Activated CD4-positive, CD25-positive, alpha-beta regulatory T cell treated with anti-CD3 and anti-CD28 coated beads, Interleukin-2, amount 50 U/mL, for 24 hours (primary cell): ENCODE measurements at regions not wholly inside any gene's neighbourhood (a gene's known extent, or its start where the extent isn't known, plus 50 kb on each side); places are given as distances from the start of the nearest gene placed in this dataset.
"Not testable (repeated sequence)": the region's sequence is repeated elsewhere in the genome, so short reads cannot be mapped to it uniquely, and the experiment has no call there.

Source experiments
- ATAC-seq, 2 donors: fragments of 150-1000 bp; cut with Tn5 transposase; one replicate each; pipeline ENCODE4 v1.10.0; 2021; ENCODE audit warnings: mild to moderate bottlenecking in 1 of 2, moderate library complexity in 1 of 2

- no peak for ATAC-seq
Observed at GRCh38 chr3:127439621-127440020, 150.9 kb downstream of the TPRA1 start.

GRCh38 chr3:127438951-127439350, 151.1 kb upstream of the PRR20G start:
- no peak for ATAC-seq

- no peak for ATAC-seq
Observed at GRCh38 chr3:127438371-127438770, 150.5 kb upstream of the PRR20G start.

- not testable (repeated sequence) for ATAC-seq
Observed at GRCh38 chr3:127435299-127435698, 147.5 kb upstream of the PRR20G start.

GRCh38 chr3:127431066-127431465, 143.2 kb upstream of the PRR20G start:
- no peak for ATAC-seq

- ATAC-seq, result no peak
Observed at GRCh38 chr3:127428344-127428997, 140.6 kb upstream of the PRR20G start.

- ATAC-seq, result no peak
Observed at GRCh38 chr3:127427666-127428065, 139.8 kb upstream of the PRR20G start.

GRCh38 chr3:127427156-127427555, 139.3 kb upstream of the PRR20G start:
- no peak for ATAC-seq

- ATAC-seq, result no peak
Observed at GRCh38 chr3:127426444-127427153, 138.8 kb upstream of the PRR20G start.

- ATAC-seq, result no peak
Observed at GRCh38 chr3:127425505-127426443, 137.9 kb upstream of the PRR20G start.

GRCh38 chr3:127424766-127425504, 137.1 kb upstream of the PRR20G start:
- ATAC-seq, result no peak

- no peak for ATAC-seq
Observed at GRCh38 chr3:127423856-127424765, 136.3 kb upstream of the PRR20G start.

- no peak for ATAC-seq
Observed at GRCh38 chr3:127422663-127423375, 135.0 kb upstream of the PRR20G start.

GRCh38 chr3:127421943-127422662, 134.3 kb upstream of the PRR20G start:
- no peak for ATAC-seq

- ATAC-seq, result no peak
Observed at GRCh38 chr3:127420829-127421228, 133.0 kb upstream of the PRR20G start.

- no peak for ATAC-seq
Observed at GRCh38 chr3:127419641-127420553, 132.1 kb upstream of the PRR20G start.

GRCh38 chr3:127419182-127419581, 131.3 kb upstream of the PRR20G start:
- no peak for ATAC-seq

GRCh38 chr3:127418560-127419147, 130.8 kb upstream of the PRR20G start:
- no peak for ATAC-seq
